A673 (cell line): ENCODE measurements at regions not wholly inside any gene's neighbourhood (a gene's known extent, or its start where the extent isn't known, plus 50 kb on each side); places are given as distances from the start of the nearest gene placed in this dataset.

Source experiments
- BruUV-seq: library from RNA; stranded (reverse); fragments of 400-500 nt; replicated peaks from 2 replicates; lab custom pipeline; 2021; lab: Mats Ljungman, UMichigan
- CTCF ChIA-PET: fragments of 300-600 bp; sonication (Branson Sonifier 250); formaldehyde crosslinking; loops from one replicate; lab custom pipeline; 2022; ENCODE audit warnings: antibody characterized with exemption; lab: Charles Lee
- POLR2A ChIA-PET: fragments of 300-600 bp; sonication (Branson Sonifier 250); formaldehyde crosslinking; loops from one replicate; lab custom pipeline; 2022; ENCODE audit warnings: antibody characterized with exemption; ENCODE audit not compliant: low non-redundant PET; lab: Charles Lee
- DNase-seq: peaks from one replicate; pipeline ENCODE4 v3.0.0-alpha.2; 2015; ENCODE audit warnings: low spot score
- H3K27ac ChIP-seq: fragments of 200-600 bp; sonication (generic); 2 replicates; pipeline ENCODE4 v1.5.1; 2016; ENCODE audit warnings: mixed run types, low read depth, mild to moderate bottlenecking, mixed read lengths, antibody characterized with exemption, low read length; ENCODE audit not compliant: poor library complexity, severe bottlenecking
- H3K27me3 ChIP-seq: fragments of 200-600 bp; sonication (generic); replicated peaks from 2 replicates; pipeline ENCODE4 v1.6.1; 2017; ENCODE audit warnings: mixed run types, low read depth, mild to moderate bottlenecking, mixed read lengths, antibody characterized with exemption, low read length; ENCODE audit not compliant: insufficient read depth, poor library complexity
- H3K36me3 ChIP-seq: fragments of 200-600 bp; sonication (generic); 2 replicates; pipeline ENCODE4 v1.6.1; 2016; ENCODE audit warnings: mixed run types, mild to moderate bottlenecking, mixed read lengths, antibody characterized with exemption, low read length; ENCODE audit not compliant: insufficient read depth, poor library complexity, severe bottlenecking
- H3K4me1 ChIP-seq: fragments of 200-600 bp; sonication (generic); 2 replicates; pipeline ENCODE4 v1.6.1; 2017; ENCODE audit warnings: mixed run types, mild to moderate bottlenecking, mixed read lengths, antibody characterized with exemption, low read length; ENCODE audit not compliant: insufficient read depth, poor library complexity, severe bottlenecking
- H3K4me3 ChIP-seq: fragments of 200-600 bp; sonication (generic); 2 replicates; pipeline ENCODE4 v1.5.1; 2016; ENCODE audit warnings: low read depth, mixed run types, mild to moderate bottlenecking, mixed read lengths, low read length; ENCODE audit not compliant: poor library complexity, severe bottlenecking
- H3K9me3 ChIP-seq: fragments of 200-600 bp; sonication (generic); 2 replicates; pipeline ENCODE4 v1.6.1; 2016; ENCODE audit warnings: mixed run types, low read depth, mild to moderate bottlenecking, mixed read lengths, antibody characterized with exemption, low read length; ENCODE audit not compliant: poor library complexity, severe bottlenecking
- EZH2 ChIP-seq: fragments of 200-600 bp; sonication (generic); IDR thresholded peaks from 2 replicates; pipeline ENCODE4 v1.6.1; 2017; ENCODE audit warnings: borderline replicate concordance, low read depth, mild to moderate bottlenecking, mixed read lengths, antibody characterized with exemption, low read length; ENCODE audit not compliant: poor library complexity, severe bottlenecking
- intact Hi-C: fragments of 100-400 bp; cut with micrococcal nuclease; formaldehyde crosslinking; loops from one replicate; pipeline ENCODE4 v1.10.0; 2022; ENCODE audit not compliant: unreplicated experiment
- TF ChIP-seq, protein P1 (sequence below): fragments of 300-800, 200-600 bp; sonication (generic); conservative IDR thresholded peaks from 2 replicates; pipeline ENCODE4 v1.5.1; 2017; ENCODE audit warnings: low read depth, mild to moderate bottlenecking, antibody characterized with exemption, low read length, moderate library complexity, mixed read lengths

- Histone ChIP-seq H3K4me1 (no peaks in the 10 kb centered on the region), H3K9me3 (no peaks in the 10 kb centered on the region), H3K36me3 (no peaks in the 10 kb centered on the region), H3K27me3 (no peaks in the 10 kb centered on the region), H3K4me3 (no peak overlapping the region), H3K27ac (no peak overlapping the region)
- TF ChIP-seq, protein P1, sequence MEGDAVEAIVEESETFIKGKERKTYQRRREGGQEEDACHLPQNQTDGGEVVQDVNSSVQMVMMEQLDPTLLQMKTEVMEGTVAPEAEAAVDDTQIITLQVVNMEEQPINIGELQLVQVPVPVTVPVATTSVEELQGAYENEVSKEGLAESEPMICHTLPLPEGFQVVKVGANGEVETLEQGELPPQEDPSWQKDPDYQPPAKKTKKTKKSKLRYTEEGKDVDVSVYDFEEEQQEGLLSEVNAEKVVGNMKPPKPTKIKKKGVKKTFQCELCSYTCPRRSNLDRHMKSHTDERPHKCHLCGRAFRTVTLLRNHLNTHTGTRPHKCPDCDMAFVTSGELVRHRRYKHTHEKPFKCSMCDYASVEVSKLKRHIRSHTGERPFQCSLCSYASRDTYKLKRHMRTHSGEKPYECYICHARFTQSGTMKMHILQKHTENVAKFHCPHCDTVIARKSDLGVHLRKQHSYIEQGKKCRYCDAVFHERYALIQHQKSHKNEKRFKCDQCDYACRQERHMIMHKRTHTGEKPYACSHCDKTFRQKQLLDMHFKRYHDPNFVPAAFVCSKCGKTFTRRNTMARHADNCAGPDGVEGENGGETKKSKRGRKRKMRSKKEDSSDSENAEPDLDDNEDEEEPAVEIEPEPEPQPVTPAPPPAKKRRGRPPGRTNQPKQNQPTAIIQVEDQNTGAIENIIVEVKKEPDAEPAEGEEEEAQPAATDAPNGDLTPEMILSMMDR, result no peak
- no peak for TF ChIP-seq EZH2
- intact Hi-C loops, result no loop called here
- ChIA-PET POLR2A (no interaction called here), CTCF (no interaction called here)
- BruUV-seq, result no TSS peak
- DNase-seq, result no peak
Observed at GRCh38 chr1:193614817-193615216, 428.4 kb upstream of the B3GALT2 start.

DNA sequence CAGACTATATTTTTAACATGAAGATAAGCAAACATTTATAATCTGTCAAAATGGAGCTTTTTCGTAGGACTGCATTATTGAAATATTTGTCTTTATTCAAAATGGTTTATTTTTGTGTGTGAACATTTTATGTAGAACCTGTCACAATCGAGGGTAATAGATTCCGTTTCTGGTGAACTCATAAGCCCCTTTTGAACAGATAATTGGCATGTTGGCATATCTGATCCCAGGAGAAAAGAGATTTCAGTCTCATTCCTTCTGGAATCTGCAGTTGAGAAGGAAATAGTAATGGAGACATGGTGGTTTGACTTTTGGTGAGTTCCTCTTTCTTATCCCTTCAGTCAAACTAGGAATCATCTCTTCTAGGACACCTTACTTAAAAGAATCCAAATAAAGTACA is 427.9 kb upstream of the B3GALT2 start:
- no peak overlapping the region for H3K4me3 ChIP-seq
- ChIA-PET POLR2A (no interaction called here), CTCF (no interaction called here)
- H3K9me3 ChIP-seq, result no peaks in the 10 kb centered on the region
- H3K27ac ChIP-seq, result no peak overlapping the region
- H3K27me3 ChIP-seq, result no peaks in the 10 kb centered on the region
- H3K36me3 ChIP-seq, result no peaks in the 10 kb centered on the region
- BruUV-seq, result no TSS peak
- DNase-seq, result no peak
- H3K4me1 ChIP-seq, result no peaks in the 10 kb centered on the region
- TF ChIP-seq, protein P1, result no peak
- TF ChIP-seq EZH2, result no peak
- intact Hi-C loops, result no loop called here

GRCh38 chr1:193613041-193613440 is 426.6 kb upstream of the B3GALT2 start:
- Histone ChIP-seq H3K4me3 (no peak overlapping the region), H3K36me3 (no peaks in the 10 kb centered on the region), H3K4me1 (no peaks in the 10 kb centered on the region), H3K9me3 (no peaks in the 10 kb centered on the region), H3K27me3 (no peaks in the 10 kb centered on the region), H3K27ac (no peak overlapping the region)
- ChIA-PET CTCF (no interaction called here), POLR2A (no interaction called here)
- no TSS peak for BruUV-seq
- DNase-seq, result no peak
- intact Hi-C loops, result no loop called here
- no peak for TF ChIP-seq EZH2
- TF ChIP-seq, protein P1, result no peak
